Stimulated activated naive CD4-positive, alpha-beta T cell (primary cell): ENCODE measurements at regions not wholly inside any gene's neighbourhood (a gene's known extent, or its start where the extent isn't known, plus 50 kb on each side); places are given as distances from the start of the nearest gene placed in this dataset.
A peak's percentile ranks its signal among the peaks of the same experiment; 100 is the strongest.
"Not testable (repeated sequence)": the region's sequence is repeated elsewhere in the genome, so short reads cannot be mapped to it uniquely, and the experiment has no call there.

Source experiments
- DNase-seq, 6 experiments: peaks; one replicate each; lab custom pipeline; 2025; lab: John Stamatoyannopoulos, UW

DNA sequence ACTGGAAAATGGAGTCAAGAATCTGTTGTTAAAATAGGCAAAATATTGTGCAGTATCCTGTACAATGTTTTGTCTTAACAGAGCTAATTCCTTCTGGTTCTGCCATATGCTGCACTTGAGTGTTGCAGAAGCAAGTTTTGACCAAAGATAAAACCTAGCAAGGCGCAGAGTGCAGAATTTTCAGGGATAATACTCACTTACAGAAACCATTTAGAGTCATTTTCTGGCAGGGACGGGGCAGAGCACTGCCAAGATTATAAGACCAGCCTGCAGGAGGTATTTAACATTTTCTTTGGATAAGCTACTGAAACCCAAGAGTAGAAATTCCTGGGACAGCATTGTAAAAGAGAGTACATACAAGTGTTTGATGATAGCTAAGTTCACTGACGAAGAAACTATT, 159.5 kb upstream of the EDNRB start:
- DNase-seq = no peak

- DNase-seq = no peak
Measured at GRCh38 chr13:78067290-78067689, 148.7 kb upstream of the EDNRB start.

GRCh38 chr13:78065141-78065540, 146.5 kb upstream of the EDNRB start:
- DNase-seq = no peak

- DNase-seq = no peak
Measured at GRCh38 chr13:78061806-78062205, 143.2 kb upstream of the EDNRB start.

DNA sequence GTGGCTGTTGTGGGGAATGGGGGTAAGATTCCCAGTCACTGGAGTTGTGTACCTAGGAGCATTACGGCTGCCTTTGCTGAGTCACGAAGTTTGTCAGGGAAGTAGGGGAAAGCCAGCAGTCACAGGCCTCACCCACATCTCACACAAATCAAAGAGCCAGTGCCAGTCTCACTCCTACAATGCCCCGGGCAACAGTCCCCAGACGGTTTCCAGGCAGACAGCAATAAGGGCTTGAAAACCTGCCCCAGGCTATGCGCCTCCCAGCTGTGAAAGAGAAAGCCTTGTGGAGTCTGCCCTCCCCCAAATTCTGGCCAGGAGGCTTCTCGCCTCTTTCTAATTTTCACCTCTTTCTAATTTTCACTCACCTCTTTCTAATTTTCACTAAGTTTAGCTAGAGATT, 142.3 kb upstream of the EDNRB start:
- DNase-seq = no peak

DNA sequence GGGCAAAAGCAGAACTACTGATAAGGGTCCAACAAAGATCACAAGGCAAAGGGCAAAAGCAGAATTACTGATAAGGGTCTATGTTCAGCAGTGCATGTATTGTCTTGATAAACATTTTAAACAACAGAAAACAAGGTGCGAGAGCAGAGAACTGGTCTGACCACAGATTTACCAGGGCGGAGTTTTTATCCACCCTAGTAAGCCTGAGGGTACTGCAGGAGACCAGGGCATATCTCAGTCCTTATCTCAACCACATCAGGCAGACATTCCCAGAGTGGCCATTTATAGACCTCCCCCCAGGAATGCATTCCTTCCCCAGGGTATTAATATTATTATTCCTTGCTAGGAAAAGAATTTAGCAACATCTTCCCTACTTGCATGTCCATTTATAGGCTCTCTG, 138.2 kb upstream of the EDNRB start:
- not testable (repeated sequence) for DNase-seq

DNA sequence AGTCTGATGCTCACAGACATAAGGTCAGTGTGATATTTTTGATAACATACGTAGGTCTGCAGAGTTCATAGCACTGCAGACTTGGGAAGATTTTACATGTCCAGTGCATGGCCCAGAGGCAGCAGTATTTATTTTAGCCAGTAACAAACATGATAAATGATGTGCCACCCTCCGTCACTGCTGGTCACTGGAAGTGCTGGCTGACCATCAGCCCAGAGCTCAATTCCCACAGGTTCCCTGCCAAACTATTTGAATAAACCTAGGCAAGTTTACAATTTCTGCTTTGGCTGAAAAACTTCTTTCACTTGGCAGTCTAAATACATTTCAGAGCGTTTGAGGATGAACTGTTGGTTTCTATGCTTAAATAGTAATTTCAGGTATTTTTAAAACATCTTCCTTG, 135.5 kb upstream of the EDNRB start:
- no peak for DNase-seq

DNA sequence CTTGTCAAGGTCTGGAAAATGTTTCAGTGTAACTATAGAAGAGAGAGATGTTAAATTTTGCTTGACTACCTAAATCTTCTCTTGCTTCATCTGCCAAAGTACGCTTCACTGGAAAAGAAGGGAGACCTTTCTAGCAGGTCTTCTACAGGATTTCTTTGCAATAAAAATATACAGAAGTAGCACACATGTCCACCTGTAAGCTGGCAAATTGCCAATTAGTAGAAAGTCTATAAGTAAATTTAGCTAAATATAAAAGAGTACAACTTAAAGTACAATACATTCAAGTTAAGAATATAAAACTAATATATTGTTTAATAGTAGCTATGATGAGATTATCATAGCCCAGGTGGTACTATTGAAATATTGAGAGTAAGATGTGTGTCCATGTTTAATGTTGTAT, 128.5 kb upstream of the EDNRB start:
- DNase-seq = no peak

DNA sequence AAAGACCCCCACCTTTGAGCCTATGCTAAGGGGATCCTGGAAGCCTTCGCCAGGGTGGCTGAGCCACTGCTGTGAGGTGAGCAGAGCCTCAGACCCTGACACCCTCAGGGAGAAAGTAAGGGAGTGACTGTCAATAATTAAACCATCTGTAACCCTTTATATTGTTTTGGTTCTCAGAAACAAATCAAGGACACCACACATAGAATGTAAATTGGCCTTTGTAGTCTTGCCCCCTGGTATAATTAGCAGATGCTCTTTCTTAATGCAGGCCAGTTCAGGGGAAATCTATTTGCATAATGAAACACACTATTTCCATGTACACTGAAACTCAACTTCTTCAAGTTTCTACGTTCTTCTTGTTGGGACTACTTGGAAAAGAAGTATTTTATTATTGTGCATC, 127.7 kb upstream of the EDNRB start:
- no peak for DNase-seq

DNA sequence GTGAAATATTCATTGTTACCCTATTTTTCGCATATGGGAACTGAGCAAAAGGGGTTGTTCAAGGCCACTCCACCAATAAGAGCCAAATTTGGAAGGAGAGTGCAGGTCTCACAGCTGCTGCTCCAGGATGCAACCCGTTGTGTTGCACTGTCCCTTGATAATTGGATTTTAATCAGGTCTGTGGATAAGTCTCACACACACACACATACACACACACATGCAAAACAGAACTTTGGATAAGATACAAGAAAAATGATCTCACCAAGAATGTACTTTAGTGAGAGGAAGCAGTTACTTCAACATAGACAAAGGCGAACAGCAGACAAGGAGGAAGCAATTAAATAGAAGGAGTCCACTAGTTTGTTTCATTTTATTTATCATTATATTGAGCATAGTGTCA, 127.3 kb upstream of the EDNRB start:
- DNase-seq = no peak

DNA sequence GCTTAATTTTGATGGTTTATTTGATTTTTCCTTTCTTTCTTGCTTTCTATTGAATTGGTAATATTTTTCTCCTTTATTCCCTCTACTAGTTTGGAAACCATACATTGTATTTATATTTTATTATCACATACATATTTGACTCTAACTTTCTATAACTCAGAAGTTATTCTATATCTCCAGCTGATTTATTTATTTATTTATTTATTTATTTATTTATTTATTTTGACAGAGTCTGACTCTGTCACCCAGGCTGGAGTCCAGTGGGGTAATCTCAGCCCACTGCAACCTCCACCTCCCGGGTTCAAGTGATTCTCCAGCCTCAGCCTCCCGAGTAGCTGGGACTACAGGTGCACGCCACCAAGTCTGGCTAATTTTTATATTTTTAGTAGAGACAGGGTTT, 122.7 kb upstream of the EDNRB start:
- DNase-seq = not testable (repeated sequence)

- DNase-seq = no peak
Measured at GRCh38 chr13:78040205-78040830, 121.7 kb upstream of the EDNRB start.

- DNase-seq = no peak
Measured at GRCh38 chr13:78036841-78037240, 118.2 kb upstream of the EDNRB start.

DNA sequence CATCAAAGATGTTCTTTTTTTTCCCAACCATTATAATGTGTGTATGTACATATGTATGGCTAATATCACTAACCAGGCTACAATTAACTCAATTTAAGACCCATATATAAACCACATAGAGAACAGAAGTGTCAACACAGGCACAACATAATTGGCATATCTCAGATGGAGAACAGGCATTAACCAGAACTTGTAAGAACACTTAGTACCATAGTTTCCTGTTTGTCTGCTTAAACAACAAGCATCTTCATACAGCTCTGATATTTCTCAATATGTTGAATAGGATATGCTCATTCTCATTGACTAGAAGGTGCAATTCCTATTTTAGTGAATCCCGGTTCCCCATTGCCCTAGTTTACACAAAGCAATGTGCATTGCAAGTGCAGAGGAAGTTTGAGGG, 116.9 kb upstream of the EDNRB start:
- no peak for DNase-seq

DNA sequence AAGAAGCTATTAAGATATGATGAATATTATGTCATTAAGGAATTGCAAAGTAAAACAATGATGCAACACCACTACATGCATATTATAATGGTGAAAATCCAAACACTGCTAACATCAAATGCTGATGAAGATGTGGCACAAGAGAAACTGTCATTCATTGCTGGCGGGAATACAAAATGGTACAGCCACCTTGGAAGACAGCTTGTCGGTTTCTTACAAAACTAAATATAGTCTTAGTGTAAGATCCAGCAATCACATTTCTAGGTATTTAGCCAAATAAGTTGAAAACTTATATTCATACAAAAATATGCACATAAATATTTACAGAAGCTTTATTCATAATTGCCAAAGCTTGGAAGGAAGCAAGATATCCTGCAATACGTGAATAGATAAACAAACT, 114.9 kb upstream of the EDNRB start:
- no peak for DNase-seq

GRCh38 chr13:78032132-78032531, 113.5 kb upstream of the EDNRB start:
- no peak for DNase-seq

GRCh38 chr13:78030341-78030896, 111.8 kb upstream of the EDNRB start:
- DNase-seq = no peak

DNA sequence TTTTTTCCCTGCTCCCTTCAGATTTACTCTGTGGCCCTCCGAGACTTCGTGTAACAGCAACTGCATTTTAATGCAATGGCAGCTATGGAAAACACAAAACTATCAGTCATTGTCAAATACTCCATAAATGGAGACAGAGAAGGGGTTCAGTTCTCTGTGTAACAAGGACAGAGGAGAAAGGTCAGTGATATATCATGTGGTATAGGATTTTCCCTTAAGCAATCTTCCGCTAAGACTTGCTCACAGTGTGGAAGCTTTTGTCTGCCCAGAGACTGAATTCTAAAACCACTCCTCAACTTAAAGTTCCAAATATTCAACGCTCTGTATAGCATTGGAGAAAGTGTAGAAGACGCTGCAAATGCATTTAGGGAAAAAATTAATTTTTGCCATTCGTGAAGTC, 111.3 kb upstream of the EDNRB start:
- no peak for DNase-seq

DNA sequence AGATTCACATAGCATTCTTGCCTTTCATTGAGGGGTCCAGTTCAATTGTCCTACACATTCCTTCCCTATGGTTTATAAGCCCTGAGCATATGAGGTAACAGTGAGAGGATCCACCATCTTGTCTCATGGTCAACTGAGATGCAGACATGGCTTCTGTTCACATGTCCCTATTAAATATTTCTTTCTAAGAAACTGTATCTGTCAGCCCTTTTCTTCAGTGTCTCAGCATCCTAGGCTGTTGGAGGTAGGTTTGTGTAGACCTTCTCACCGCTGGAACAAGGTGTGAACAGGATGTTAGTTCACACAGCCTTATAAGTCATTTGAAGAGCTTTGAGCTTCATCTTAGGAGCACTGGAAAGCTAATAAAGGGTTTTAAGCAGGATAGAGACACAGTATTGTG, 110.3 kb upstream of the EDNRB start:
- DNase-seq = no peak

DNA sequence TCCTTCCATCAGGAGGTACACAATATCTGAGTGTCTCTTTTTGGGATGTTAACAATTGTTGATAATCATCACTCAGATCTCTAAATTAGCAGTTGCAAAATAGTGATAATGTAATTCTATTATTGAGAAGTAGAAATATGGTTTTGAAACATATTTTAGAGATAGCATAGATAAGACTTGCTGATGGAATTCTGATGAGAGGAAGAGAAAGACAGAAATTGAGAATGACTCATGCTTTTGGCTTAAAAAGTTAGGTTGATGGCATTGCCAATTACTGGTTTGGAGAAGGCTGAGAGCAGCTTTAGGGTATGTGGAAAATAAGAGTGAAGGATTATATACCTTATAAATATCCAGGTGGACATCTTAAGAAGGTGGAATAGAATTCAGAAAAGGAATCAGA, 106.4 kb upstream of the EDNRB start:
- DNase-seq = no peak

- peak in 4 of 6 experiments; percentile 1 to 43 (median 27) for DNase-seq
Measured at GRCh38 chr13:78022164-78022877, 103.7 kb upstream of the EDNRB start.

DNA sequence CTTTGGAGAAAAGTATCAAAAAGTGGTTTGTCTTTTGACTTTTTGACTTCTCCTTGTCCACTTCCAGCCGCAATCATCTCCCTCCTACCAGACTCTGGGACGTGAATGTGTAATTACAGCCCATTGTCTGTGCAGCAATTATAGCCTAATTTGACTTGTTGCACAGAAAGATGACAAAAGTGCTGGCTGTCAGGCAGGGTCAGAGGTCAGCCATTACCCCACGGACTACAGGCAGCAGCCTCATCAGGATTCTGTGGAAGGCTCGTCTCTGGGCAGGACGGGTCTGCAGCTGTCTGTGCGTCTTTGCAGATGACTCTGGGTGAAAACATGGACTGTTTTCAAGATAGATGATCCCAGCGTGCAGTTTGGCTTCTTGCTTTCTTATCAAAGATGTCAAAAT, 102.2 kb upstream of the EDNRB start:
- no peak for DNase-seq

- no peak for DNase-seq
Measured at GRCh38 chr13:78015782-78016181, 97.2 kb upstream of the EDNRB start.

- DNase-seq = no peak
Measured at GRCh38 chr13:78012046-78012445, 93.4 kb upstream of the EDNRB start.
